ENCODE measurements at regions not wholly inside any gene's neighbourhood (a gene's known extent, or its start where the extent isn't known, plus 50 kb on each side); places are given as distances from the start of the nearest gene placed in this dataset.
A peak's percentile ranks its signal among the peaks of the same experiment; 100 is the strongest.
"Not testable (repeated sequence)": the region's sequence is repeated elsewhere in the genome, so short reads cannot be mapped to it uniquely, and the experiment has no call there.

GRCh38 chr4:94015956-94016355 lies 187.4 kb downstream of the ATOH1 start:
- DNase-seq, result no peak

GRCh38 chr4:94032754-94033153 lies 174.9 kb upstream of the SMARCAD1 start:
- DNase-seq, result no peak

GRCh38 chr4:94036964-94037363 lies 170.7 kb upstream of the SMARCAD1 start:
- DNase-seq, result no peak

- DNase-seq, result no peak
Measured at GRCh38 chr4:94038195-94038594, 169.5 kb upstream of the SMARCAD1 start.

- no peak for DNase-seq
Measured at GRCh38 chr4:94039226-94039625, 168.4 kb upstream of the SMARCAD1 start.

GRCh38 chr4:94044471-94044870 lies 163.2 kb upstream of the SMARCAD1 start:
- not testable (repeated sequence) for DNase-seq

GRCh38 chr4:94063084-94063483 lies 144.6 kb upstream of the SMARCAD1 start:
- DNase-seq, result no peak

GRCh38 chr4:94068753-94069719 lies 138.6 kb upstream of the SMARCAD1 start:
- no peak for DNase-seq

GRCh38 chr4:94076498-94076897 lies 131.2 kb upstream of the SMARCAD1 start:
- no peak for DNase-seq

- DNase-seq, result no peak
Measured at GRCh38 chr4:94084155-94084554, 123.5 kb upstream of the SMARCAD1 start.

- DNase-seq, result not testable (repeated sequence)
Measured at GRCh38 chr4:94099141-94099540, 108.5 kb upstream of the SMARCAD1 start.

GRCh38 chr4:94112644-94113043 lies 95.0 kb upstream of the SMARCAD1 start:
- DNase-seq, result no peak

GRCh38 chr4:94115687-94116086 lies 92.0 kb upstream of the SMARCAD1 start:
- DNase-seq, result no peak

- DNase-seq, result no peak
Measured at GRCh38 chr4:94116842-94117241, 90.8 kb upstream of the SMARCAD1 start.

- no peak for DNase-seq
Measured at GRCh38 chr4:94126669-94127068, 81.0 kb upstream of the SMARCAD1 start.

GRCh38 chr4:94127707-94128328 lies 79.8 kb upstream of the SMARCAD1 start:
- DNase-seq, result no peak

GRCh38 chr4:94131212-94131611 lies 76.5 kb upstream of the SMARCAD1 start:
- DNase-seq, result no peak

GRCh38 chr4:94135701-94136100 lies 72.0 kb upstream of the SMARCAD1 start:
- no peak for DNase-seq

GRCh38 chr4:94139931-94140612 lies 67.6 kb upstream of the SMARCAD1 start:
- DNase-seq, result no peak

GRCh38 chr4:94141001-94141400 lies 66.7 kb upstream of the SMARCAD1 start:
- no peak for DNase-seq

- not testable (repeated sequence) for DNase-seq
Measured at GRCh38 chr4:94148052-94148451, 59.6 kb upstream of the SMARCAD1 start.

- DNase-seq, result no peak
Measured at GRCh38 chr4:94152466-94152865, 55.2 kb upstream of the SMARCAD1 start.

GRCh38 chr4:94155404-94155803 lies 52.3 kb upstream of the SMARCAD1 start:
- DNase-seq, result peak; percentile 37

- DNase-seq, result no peak
Measured at GRCh38 chr4:94156826-94157225, 50.8 kb upstream of the SMARCAD1 start.

Data from NCI-H226 (cell line).